Endothelial cell (in vitro differentiated cells): ENCODE measurements at regions not wholly inside any gene's neighbourhood (a gene's known extent, or its start where the extent isn't known, plus 50 kb on each side); places are given as distances from the start of the nearest gene placed in this dataset.

Source experiments
- DNase-seq: peaks from one replicate; pipeline ENCODE4 v3.0.0; 2021; ENCODE audit warnings: low spot score
- H3K27ac Mint-ChIP-seq: one replicate; pipeline ENCODE4 v1.8.0; 2021; ENCODE audit warnings: mixed read lengths, inconsistent platforms; ENCODE audit not compliant: unreplicated experiment
- H3K27me3 Mint-ChIP-seq: one replicate; pipeline ENCODE4 v1.8.0; 2021; ENCODE audit warnings: mild to moderate bottlenecking, moderate library complexity, mixed read lengths, inconsistent platforms; ENCODE audit not compliant: unreplicated experiment
- H3K36me3 Mint-ChIP-seq: one replicate; pipeline ENCODE4 v1.8.0; 2021; ENCODE audit warnings: mild to moderate bottlenecking, low read depth, mixed read lengths, inconsistent platforms; ENCODE audit not compliant: unreplicated experiment
- H3K4me1 Mint-ChIP-seq: one replicate; pipeline ENCODE4 v1.8.0; 2021; ENCODE audit warnings: mild to moderate bottlenecking, mixed read lengths, inconsistent platforms; ENCODE audit not compliant: unreplicated experiment
- H3K4me3 Mint-ChIP-seq: one replicate; pipeline ENCODE4 v1.8.0; 2021; ENCODE audit warnings: mild to moderate bottlenecking, mixed read lengths, inconsistent platforms; ENCODE audit not compliant: unreplicated experiment
- H3K9me3 Mint-ChIP-seq: one replicate; pipeline ENCODE4 v1.8.0; 2021; ENCODE audit warnings: mixed read lengths, inconsistent platforms; ENCODE audit not compliant: unreplicated experiment
- TF ChIP-seq, protein P1 (sequence below): fragments of 200-600 bp; sonication (generic); IDR thresholded peaks from one replicate; pipeline ENCODE4 v1.5.0; 2021; ENCODE audit warnings: antibody characterized with exemption; ENCODE audit not compliant: unreplicated experiment

DNA sequence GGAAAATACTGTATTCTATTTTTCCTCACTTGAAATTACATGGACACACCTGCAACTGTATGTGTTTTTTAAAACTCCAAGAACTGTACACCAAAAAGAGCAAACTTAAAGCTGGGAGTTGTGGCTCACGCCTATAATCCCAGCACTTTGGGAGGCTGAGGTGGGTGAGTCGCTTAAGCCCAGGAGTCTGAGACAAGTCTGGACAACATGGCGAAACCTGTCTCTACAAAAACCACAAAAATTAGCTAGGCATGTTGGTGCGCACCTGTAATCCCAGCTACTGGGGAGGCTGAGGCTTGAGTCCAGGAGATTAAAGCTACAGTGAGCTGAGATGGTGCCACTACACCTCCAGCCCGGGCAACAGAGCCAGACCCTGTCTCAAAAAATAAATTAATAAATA, 95.9 kb downstream of the SINHCAF start:
- peaks cover 3% of the 10 kb centered on the region for H3K27me3 Mint-ChIP-seq
- TF ChIP-seq, protein P1, sequence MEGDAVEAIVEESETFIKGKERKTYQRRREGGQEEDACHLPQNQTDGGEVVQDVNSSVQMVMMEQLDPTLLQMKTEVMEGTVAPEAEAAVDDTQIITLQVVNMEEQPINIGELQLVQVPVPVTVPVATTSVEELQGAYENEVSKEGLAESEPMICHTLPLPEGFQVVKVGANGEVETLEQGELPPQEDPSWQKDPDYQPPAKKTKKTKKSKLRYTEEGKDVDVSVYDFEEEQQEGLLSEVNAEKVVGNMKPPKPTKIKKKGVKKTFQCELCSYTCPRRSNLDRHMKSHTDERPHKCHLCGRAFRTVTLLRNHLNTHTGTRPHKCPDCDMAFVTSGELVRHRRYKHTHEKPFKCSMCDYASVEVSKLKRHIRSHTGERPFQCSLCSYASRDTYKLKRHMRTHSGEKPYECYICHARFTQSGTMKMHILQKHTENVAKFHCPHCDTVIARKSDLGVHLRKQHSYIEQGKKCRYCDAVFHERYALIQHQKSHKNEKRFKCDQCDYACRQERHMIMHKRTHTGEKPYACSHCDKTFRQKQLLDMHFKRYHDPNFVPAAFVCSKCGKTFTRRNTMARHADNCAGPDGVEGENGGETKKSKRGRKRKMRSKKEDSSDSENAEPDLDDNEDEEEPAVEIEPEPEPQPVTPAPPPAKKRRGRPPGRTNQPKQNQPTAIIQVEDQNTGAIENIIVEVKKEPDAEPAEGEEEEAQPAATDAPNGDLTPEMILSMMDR, result no peak
- no peaks in the 10 kb centered on the region for H3K9me3 Mint-ChIP-seq
- peaks cover 3% of the 10 kb centered on the region for H3K36me3 Mint-ChIP-seq
- no peak overlapping the region for H3K27ac Mint-ChIP-seq
- no peak for DNase-seq
- H3K4me3 Mint-ChIP-seq, result no peak overlapping the region
- peaks cover 14% of the 10 kb centered on the region for H3K4me1 Mint-ChIP-seq
